ENCODE measurements at regions not wholly inside any gene's neighbourhood (a gene's known extent, or its start where the extent isn't known, plus 50 kb on each side); places are given as distances from the start of the nearest gene placed in this dataset.

DNA sequence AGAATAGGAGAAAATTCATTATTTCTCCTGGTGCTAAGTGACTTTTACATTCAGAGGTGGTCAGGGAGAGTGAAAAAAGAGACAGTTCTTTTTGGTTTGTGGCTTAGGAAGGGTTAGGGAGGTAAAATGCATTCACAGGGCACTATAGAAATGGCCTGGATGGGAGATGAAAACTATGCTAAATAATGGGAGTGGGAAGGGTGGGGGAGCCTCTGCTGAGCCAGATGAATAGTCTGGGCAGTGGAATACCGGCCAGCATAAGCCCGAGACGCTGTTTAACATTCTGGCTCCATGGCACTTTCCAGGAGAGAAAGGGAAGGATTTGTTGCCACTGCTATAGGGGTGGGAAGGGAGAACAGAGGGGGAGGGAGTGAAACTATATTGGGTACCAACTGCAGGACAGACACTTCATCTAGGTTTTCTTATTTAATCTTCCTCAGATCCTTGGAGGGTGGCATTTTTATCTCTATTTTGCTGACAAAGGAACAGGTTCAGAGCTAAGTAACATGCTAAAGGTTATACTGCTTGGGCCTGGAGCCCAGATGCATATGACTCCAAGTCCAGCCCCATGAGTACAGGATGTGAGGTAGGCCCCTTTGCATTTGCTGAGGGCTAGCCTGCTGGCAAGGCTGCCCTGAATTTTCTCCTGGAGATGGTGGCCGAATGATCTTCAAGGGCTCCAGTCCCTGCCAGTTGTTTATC, 372.4 kb downstream of the CCSER2 start:
- no peaks in the 10 kb centered on the region for H3K4me1 ChIP-seq
- H3K4me3 ChIP-seq = no peak overlapping the region
- no peaks in the 10 kb centered on the region for H3K36me3 ChIP-seq
- H3K9me3 ChIP-seq = no peaks in the 10 kb centered on the region
- intact Hi-C loops (cut with DNase I; ENCODE audit: low total_unique reads) = no loop called here
- in situ Hi-C loops (cut with MboI; ENCODE audit: low sequenced_read_pairs in 4 of 4) = no loop called here
- TF ChIP-seq POLR2A (IDR thresholded peaks at IDR 0.05) = no peak
- TF ChIP-seq, protein P1, sequence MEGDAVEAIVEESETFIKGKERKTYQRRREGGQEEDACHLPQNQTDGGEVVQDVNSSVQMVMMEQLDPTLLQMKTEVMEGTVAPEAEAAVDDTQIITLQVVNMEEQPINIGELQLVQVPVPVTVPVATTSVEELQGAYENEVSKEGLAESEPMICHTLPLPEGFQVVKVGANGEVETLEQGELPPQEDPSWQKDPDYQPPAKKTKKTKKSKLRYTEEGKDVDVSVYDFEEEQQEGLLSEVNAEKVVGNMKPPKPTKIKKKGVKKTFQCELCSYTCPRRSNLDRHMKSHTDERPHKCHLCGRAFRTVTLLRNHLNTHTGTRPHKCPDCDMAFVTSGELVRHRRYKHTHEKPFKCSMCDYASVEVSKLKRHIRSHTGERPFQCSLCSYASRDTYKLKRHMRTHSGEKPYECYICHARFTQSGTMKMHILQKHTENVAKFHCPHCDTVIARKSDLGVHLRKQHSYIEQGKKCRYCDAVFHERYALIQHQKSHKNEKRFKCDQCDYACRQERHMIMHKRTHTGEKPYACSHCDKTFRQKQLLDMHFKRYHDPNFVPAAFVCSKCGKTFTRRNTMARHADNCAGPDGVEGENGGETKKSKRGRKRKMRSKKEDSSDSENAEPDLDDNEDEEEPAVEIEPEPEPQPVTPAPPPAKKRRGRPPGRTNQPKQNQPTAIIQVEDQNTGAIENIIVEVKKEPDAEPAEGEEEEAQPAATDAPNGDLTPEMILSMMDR (IDR thresholded peaks at IDR 0.05 in 4 of 5, conservative IDR thresholded peaks at IDR 0.05 in 1 of 5) = no peak
- no peak for ATAC-seq
- no peak overlapping the region for H3K27ac ChIP-seq
- H3K27me3 ChIP-seq = no peaks in the 10 kb centered on the region
- no peak for DNase-seq

DNA sequence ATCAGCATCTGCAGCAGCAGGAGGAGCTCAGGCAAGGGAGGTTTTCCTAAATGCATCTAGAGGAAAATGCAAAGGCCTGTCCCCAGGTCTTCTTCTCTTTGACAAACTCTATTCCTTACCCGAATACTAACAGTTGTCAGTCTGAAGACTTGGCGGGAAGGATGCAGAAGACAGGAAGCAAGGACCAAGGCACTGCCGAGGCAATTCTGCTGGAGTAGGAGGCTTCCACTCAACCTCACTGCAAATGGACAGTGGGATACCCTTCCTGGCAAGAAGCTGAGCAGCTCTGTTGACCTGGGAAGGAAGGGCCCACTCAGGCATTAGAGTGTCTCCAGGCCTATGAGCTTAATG, 373.0 kb downstream of the CCSER2 start:
- H3K9me3 ChIP-seq = no peaks in the 10 kb centered on the region
- no peak for ATAC-seq
- DNase-seq = no peak
- intact Hi-C loops (cut with DNase I; ENCODE audit: low total_unique reads) = no loop called here
- H3K4me1 ChIP-seq = no peaks in the 10 kb centered on the region
- no peak overlapping the region for H3K4me3 ChIP-seq
- no peak overlapping the region for H3K27ac ChIP-seq
- no peaks in the 10 kb centered on the region for H3K36me3 ChIP-seq
- TF ChIP-seq, protein P1 (IDR thresholded peaks at IDR 0.05 in 4 of 5, conservative IDR thresholded peaks at IDR 0.05 in 1 of 5) = no peak
- no peak for TF ChIP-seq POLR2A (IDR thresholded peaks at IDR 0.05)
- in situ Hi-C loops (cut with MboI; ENCODE audit: low sequenced_read_pairs in 4 of 4) = no loop called here
- H3K27me3 ChIP-seq = no peaks in the 10 kb centered on the region

DNA sequence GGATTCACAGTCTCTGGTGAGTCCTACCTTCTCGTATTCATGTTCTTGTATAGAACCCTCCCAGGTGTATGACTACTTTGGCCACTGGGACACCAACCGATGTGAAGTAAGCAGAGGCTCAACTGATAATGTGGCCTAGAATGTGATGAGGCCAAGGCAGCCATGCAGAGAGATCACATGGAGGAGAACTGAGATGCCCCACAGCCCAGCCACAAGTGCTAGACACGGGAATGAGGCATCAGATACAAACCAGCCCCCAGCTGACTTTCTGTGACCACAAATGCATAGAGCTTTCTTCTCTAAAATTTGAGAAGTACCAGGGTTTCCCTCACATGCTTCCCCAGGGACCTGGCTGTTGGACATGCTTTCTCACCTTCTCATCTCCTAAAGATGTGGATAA, 375.7 kb downstream of the CCSER2 start:
- TF ChIP-seq POLR2A (IDR thresholded peaks at IDR 0.05) = no peak
- ATAC-seq = no peak
- intact Hi-C loops (cut with DNase I; ENCODE audit: low total_unique reads) = no loop called here

DNA sequence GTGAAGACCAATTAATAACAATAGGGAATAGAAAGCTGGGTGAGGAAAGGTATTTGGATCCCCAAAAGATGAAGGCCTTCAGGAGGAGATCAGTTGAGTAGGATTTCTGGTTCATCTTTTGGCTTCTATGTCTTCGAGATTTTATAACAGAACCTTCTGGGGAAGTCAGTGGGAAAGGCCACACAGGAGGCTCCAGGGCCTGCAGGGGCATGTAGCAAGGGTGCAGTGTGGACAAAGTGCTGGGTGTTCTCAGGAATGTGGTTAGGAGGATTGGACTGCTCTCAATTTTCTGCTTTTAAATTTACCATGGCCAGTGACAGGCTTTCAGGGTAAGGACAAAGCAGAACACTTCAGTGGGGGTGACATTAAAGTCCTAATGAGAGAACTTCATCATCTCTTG, 378.0 kb downstream of the CCSER2 start:
- no peaks in the 10 kb centered on the region for H3K36me3 ChIP-seq
- no peak for ATAC-seq
- H3K27ac ChIP-seq = no peak overlapping the region
- H3K27me3 ChIP-seq = no peaks in the 10 kb centered on the region
- intact Hi-C loops (cut with DNase I; ENCODE audit: low total_unique reads) (no loop called here), in situ Hi-C loops (cut with MboI; ENCODE audit: low sequenced_read_pairs in 4 of 4) (no loop called here)
- H3K4me1 ChIP-seq = no peaks in the 10 kb centered on the region
- H3K4me3 ChIP-seq = no peak overlapping the region
- H3K9me3 ChIP-seq = no peaks in the 10 kb centered on the region
- no peak for DNase-seq
- TF ChIP-seq POLR2A (IDR thresholded peaks at IDR 0.05) = no peak
- TF ChIP-seq, protein P1 (IDR thresholded peaks at IDR 0.05 in 4 of 5, conservative IDR thresholded peaks at IDR 0.05 in 1 of 5) = no peak

More for the DNA sequence above, 375.7 kb downstream of the CCSER2 start:
- Histone ChIP-seq H3K9me3 (no peaks in the 10 kb centered on the region), H3K27me3 (no peaks in the 10 kb centered on the region), H3K4me3 (no peak overlapping the region), H3K27ac (no peak overlapping the region), H3K4me1 (no peaks in the 10 kb centered on the region), H3K36me3 (no peaks in the 10 kb centered on the region)
- in situ Hi-C loops (cut with MboI; ENCODE audit: low sequenced_read_pairs in 4 of 4) = no loop called here
- no peak for DNase-seq

DNA sequence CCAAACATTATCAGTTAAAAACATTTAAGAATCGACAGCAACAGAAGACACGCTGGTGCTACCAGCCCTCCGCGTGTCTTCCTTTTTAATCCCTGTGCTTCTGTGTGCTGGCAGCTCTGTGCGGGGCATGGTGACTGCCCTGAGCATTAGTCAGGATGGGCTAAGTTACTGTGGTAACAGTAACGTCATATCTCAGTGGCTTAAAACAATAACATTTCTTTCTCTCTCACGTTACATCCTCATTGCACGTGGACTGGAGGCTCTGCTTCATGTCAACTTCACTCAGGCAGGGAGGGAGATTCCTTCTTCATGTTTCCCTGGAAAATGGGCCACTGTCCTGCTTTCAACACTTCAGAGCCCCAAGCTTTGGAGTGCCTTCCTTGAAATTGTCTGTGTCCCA, 378.5 kb downstream of the CCSER2 start:
- no peak for ATAC-seq
- in situ Hi-C loops (cut with MboI; ENCODE audit: low sequenced_read_pairs in 4 of 4) = no loop called here

More for the DNA sequence above, 378.5 kb downstream of the CCSER2 start:
- H3K9me3 ChIP-seq = no peaks in the 10 kb centered on the region
- no peak for DNase-seq
- H3K4me1 ChIP-seq = no peaks in the 10 kb centered on the region
- no peaks in the 10 kb centered on the region for H3K36me3 ChIP-seq
- H3K27ac ChIP-seq = no peak overlapping the region
- TF ChIP-seq, protein P1 (IDR thresholded peaks at IDR 0.05 in 4 of 5, conservative IDR thresholded peaks at IDR 0.05 in 1 of 5) = no peak
- TF ChIP-seq POLR2A (IDR thresholded peaks at IDR 0.05) = no peak
- intact Hi-C loops (cut with DNase I; ENCODE audit: low total_unique reads) = no loop called here
- H3K27me3 ChIP-seq = no peaks in the 10 kb centered on the region
- H3K4me3 ChIP-seq = no peak overlapping the region
